HL-60 (cell line): ENCODE measurements at regions not wholly inside any gene's neighbourhood (a gene's known extent, or its start where the extent isn't known, plus 50 kb on each side); places are given as distances from the start of the nearest gene placed in this dataset.

ENCODE experiments used
- TF ChIP-seq, protein P1 (sequence below): IDR thresholded peaks from 2 replicates; pipeline ENCODE4 v1.6.1; 2012; ENCODE audit warnings: low read depth; ENCODE audit not compliant: insufficient replicate concordance
- TF ChIP-seq, protein P2 (sequence below): IDR thresholded peaks from one replicate; pipeline ENCODE4 v1.5.1; 2011; ENCODE audit warnings: low read length, control low read depth, inconsistent platforms; ENCODE audit not compliant: insufficient read depth

GRCh38 chr9:107632661-107633060 lies 143.1 kb upstream of the KLF4 start:
- TF ChIP-seq, protein P1, sequence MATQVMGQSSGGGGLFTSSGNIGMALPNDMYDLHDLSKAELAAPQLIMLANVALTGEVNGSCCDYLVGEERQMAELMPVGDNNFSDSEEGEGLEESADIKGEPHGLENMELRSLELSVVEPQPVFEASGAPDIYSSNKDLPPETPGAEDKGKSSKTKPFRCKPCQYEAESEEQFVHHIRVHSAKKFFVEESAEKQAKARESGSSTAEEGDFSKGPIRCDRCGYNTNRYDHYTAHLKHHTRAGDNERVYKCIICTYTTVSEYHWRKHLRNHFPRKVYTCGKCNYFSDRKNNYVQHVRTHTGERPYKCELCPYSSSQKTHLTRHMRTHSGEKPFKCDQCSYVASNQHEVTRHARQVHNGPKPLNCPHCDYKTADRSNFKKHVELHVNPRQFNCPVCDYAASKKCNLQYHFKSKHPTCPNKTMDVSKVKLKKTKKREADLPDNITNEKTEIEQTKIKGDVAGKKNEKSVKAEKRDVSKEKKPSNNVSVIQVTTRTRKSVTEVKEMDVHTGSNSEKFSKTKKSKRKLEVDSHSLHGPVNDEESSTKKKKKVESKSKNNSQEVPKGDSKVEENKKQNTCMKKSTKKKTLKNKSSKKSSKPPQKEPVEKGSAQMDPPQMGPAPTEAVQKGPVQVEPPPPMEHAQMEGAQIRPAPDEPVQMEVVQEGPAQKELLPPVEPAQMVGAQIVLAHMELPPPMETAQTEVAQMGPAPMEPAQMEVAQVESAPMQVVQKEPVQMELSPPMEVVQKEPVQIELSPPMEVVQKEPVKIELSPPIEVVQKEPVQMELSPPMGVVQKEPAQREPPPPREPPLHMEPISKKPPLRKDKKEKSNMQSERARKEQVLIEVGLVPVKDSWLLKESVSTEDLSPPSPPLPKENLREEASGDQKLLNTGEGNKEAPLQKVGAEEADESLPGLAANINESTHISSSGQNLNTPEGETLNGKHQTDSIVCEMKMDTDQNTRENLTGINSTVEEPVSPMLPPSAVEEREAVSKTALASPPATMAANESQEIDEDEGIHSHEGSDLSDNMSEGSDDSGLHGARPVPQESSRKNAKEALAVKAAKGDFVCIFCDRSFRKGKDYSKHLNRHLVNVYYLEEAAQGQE = no peak
- TF ChIP-seq, protein P2, sequence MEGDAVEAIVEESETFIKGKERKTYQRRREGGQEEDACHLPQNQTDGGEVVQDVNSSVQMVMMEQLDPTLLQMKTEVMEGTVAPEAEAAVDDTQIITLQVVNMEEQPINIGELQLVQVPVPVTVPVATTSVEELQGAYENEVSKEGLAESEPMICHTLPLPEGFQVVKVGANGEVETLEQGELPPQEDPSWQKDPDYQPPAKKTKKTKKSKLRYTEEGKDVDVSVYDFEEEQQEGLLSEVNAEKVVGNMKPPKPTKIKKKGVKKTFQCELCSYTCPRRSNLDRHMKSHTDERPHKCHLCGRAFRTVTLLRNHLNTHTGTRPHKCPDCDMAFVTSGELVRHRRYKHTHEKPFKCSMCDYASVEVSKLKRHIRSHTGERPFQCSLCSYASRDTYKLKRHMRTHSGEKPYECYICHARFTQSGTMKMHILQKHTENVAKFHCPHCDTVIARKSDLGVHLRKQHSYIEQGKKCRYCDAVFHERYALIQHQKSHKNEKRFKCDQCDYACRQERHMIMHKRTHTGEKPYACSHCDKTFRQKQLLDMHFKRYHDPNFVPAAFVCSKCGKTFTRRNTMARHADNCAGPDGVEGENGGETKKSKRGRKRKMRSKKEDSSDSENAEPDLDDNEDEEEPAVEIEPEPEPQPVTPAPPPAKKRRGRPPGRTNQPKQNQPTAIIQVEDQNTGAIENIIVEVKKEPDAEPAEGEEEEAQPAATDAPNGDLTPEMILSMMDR = no peak
